ENCODE measurements at regions not wholly inside any gene's neighbourhood (a gene's known extent, or its start where the extent isn't known, plus 50 kb on each side); places are given as distances from the start of the nearest gene placed in this dataset.
"Not testable (repeated sequence)": the region's sequence is repeated elsewhere in the genome, so short reads cannot be mapped to it uniquely, and the experiment has no call there.

- DNase-seq (ENCODE audit: low read depth), result no peak
Observed at GRCh38 chr5:116947691-116948528, 373.3 kb upstream of the SEMA6A start.

DNA sequence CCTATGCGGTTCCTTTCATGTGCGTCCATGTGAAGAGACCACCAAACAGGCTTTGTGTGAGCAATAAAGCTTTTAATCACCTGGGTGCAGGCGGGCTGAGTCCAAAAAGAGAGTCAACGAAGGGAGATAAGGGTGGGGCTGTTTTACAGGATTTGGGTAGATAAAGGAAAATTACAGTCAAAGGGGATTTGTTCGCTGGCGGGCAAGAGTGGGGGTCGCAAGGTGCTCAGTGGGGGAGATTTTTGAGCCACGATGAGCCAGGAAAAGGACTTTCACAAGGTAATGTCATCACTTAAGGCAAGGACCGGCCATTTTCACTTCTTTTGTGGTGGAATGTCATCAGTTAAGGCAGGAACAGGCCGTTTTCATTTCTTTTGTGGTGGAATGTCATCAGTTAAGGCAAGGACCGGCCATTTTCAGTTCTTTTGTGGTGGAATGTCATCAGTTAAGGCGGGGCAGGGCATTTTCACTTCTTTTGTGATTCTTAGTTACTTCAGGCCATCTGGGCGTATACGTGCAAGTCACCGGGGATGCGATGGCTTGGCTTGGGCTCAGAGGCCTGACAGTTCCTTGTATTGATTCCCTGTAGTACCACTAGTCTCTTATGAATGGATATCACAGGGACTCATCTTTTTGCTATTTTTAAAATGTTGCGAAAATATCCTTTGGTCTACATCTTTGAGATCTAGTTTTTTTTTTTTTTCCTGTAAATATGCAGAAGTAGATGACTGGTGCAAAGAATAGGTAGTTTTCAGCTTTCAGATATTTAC lies 371.2 kb upstream of the SEMA6A start:
- DNase-seq (ENCODE audit: low read depth), result not testable (repeated sequence)

GRCh38 chr5:116944183-116944582 lies 369.6 kb upstream of the SEMA6A start:
- no peak for DNase-seq (ENCODE audit: low read depth)

DNA sequence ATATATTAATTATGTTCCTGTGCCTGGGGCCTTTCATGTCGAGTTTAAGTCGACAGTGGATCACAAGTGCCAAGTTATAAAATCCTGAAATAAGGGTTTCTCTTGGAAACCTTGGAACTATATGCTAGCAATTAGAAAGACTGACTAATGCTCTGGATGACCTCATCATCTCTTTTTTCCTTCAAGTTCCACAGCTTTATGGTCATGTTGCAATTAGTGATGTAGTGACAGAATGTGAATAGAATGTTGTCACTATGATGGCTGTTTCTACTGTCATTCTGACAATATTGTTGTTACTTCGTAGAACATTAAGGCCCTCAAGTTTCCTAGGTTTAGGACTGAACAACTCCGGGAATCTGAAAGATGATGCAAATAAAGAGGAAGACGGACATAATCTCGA lies 368.0 kb upstream of the SEMA6A start:
- DNase-seq (ENCODE audit: low read depth), result no peak

- no peak for DNase-seq (ENCODE audit: low read depth)
Observed at GRCh38 chr5:116939641-116940040, 365.0 kb upstream of the SEMA6A start.

DNA sequence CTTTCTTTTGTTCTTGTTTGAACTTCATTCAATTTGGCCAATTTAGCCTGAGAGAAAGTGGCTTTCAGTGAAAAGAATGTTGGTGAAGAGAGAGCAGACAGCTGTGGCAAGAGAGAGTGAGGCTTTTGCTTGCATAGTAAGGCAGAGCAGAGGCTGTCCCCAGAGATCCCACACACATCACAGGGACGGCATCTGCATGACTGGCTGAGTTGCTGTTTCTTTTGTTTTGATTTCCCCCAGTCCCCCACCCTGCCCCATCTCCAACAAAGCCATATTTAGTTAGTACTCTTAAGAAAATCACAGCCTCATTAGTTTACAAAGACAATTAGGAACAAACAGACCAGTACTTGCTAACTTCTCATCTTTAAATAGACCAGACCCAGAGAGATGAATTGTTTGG lies 363.9 kb upstream of the SEMA6A start:
- no peak for DNase-seq (ENCODE audit: low read depth)

GRCh38 chr5:116935561-116936162 lies 361.0 kb upstream of the SEMA6A start:
- DNase-seq (ENCODE audit: low read depth), result no peak

- no peak for DNase-seq (ENCODE audit: low read depth)
Observed at GRCh38 chr5:116930616-116931015, 356.0 kb upstream of the SEMA6A start.

DNA sequence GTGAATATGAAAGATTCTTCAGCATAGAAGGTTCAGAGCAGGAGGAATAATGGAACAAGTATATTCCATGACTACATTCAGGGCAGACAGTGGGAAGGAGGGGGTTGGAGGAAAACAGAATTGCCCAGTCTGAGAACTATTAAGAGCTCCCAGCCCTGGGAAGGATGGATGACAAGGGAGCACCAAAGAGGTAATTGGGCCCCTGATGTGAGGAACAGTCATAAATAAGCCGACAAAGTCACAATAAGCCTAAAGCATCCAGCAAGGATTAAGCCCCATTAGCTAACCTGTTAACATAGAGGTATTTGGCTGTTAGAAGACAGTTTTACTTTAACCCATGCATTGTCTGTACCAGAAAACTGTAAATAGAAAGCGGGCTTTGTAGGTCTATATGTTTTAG lies 348.7 kb upstream of the SEMA6A start:
- DNase-seq (ENCODE audit: low read depth), result no peak

GRCh38 chr5:116922532-116922931 lies 347.9 kb upstream of the SEMA6A start:
- DNase-seq (ENCODE audit: low read depth), result no peak

GRCh38 chr5:116914869-116915504 lies 340.4 kb upstream of the SEMA6A start:
- DNase-seq (ENCODE audit: low read depth), result no peak

DNA sequence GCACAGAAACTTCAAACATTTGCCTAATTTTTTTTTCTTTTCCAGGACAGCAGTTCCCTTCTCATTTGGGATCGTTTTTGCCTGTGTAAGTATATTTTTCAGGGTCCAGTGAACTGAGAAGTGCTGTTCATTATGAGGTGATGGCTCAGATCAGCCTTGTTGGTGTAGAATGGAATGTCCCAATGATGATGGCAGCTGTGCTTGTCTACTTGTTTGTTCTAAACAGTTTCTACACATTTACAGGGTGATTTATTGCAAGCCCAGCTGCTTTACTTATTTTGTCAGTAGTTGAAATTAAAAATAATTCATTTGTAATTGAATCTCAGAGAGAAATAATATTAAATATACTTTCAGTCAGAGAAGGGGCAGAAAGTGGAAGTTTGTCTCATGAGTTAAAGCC lies 337.6 kb upstream of the SEMA6A start:
- DNase-seq (ENCODE audit: low read depth), result no peak

DNA sequence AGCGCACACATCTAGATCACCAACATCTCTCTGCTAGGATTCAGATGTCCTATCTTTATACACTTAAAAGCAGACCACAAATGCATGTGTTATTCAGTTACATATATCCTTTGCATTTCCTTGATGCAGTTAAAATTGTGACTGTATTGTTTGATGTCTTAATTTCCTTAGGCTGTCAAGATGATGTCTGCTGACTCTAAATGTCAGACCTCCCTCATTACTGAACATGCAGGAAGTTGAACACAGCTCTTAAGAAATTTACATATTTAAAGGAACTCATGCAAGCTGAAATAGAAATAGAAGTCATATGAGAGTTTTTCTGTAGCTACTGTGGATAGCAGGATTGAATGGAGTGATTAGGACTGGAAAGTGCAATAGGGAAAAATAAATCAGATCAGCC lies 336.5 kb upstream of the SEMA6A start:
- no peak for DNase-seq (ENCODE audit: low read depth)

DNA sequence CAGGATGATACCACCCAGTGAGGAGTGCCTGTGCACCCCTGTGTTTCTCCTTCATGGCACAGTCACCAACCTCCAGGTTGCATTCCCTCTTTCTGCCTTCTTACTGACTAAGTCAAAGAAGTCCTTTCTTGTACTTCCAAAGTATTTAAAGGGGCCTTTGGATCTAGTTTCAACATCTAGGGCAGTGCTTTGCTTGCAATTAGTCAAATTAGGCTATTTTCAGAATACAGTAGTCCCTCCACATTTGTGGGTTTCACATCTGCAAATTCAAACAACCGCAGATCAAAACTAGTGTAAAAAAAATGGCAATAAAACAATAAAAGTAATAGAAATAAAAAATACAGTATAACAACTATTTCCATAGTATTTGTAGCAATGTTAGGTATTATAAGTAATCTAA lies 333.9 kb upstream of the SEMA6A start:
- no peak for DNase-seq (ENCODE audit: low read depth)

DNA sequence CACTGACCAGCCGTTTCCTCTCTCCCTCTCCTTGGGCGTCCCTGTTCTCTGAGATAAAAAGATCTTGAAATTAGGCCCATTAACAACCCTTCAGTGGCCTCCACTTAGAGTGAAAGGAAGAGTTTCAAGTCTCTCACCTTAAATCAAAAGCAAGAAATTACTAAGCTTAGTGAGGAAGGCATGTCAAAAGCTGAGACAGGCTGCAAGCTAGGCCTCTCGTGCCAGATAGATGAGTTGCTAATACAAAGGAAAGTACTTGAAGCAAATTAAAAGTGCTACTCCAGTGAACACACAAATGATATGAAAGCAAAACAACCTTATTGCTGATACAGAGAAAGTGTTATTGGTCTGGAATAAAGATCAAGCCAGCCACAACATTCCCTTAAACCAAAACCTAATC lies 331.3 kb upstream of the SEMA6A start:
- DNase-seq (ENCODE audit: low read depth), result no peak

GRCh38 chr5:116900793-116901192 lies 326.2 kb upstream of the SEMA6A start:
- DNase-seq (ENCODE audit: low read depth), result no peak

GRCh38 chr5:116898917-116899316 lies 324.3 kb upstream of the SEMA6A start:
- DNase-seq (ENCODE audit: low read depth), result no peak

DNA sequence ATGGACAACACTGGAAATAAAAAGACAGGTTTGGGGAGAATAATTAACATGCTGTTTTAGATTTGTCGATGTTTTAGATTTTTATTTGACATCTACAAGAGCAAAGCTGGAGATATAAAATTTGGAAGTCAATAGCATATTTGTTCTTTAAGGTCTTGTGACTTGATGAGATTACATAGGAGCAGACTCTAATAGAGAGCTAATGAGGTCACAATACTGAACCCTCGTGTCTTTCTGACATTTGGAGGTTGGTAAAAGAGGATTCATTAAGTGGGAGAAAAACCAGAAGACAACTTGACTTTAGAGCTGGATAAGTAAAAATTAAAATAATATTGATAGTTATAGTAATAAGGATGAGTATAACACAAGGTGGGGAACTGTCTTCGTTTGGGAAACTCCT lies 322.7 kb upstream of the SEMA6A start:
- no peak for DNase-seq (ENCODE audit: low read depth)

DNA sequence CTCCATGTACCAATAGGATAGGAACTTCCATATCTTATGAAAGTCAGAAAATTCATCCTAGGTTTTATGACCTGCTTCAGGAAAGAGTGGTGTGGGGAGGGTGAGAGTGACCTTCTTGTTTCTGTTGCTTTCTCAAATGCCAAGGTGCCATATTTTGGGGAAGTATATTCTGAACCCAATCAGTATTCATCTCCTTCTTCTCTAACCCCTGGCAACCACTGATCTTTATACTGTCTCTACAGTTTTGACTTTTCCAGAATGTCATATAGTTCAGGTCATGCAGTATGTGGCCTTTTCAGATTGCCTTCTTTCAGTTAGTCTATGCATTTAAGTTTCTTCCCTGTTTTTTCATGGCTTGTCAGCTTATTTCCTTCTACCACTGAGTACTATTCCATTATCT lies 321.4 kb upstream of the SEMA6A start:
- DNase-seq (ENCODE audit: low read depth), result no peak

DNA sequence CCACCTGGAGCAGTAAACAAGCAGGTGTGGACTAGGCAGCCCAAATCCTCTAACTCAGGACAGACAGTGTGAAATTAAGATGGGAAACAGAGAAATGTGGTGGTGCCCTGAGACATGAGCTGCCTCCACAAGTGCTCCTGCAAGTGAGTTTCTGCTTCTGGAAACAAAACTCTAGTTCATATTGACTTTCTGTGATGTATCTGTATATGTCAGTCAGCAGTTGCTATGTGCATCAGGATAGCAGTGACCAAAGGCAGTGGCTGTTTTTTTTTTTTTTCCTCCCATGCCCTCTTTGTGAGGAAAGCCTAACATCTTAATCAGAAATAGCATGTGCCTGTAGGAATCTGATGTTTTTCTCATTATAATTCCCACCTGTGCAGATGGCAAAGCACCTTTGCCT lies 318.4 kb upstream of the SEMA6A start:
- DNase-seq (ENCODE audit: low read depth), result no peak

- DNase-seq (ENCODE audit: low read depth), result no peak
Observed at GRCh38 chr5:116887104-116887503, 312.5 kb upstream of the SEMA6A start.

DNA sequence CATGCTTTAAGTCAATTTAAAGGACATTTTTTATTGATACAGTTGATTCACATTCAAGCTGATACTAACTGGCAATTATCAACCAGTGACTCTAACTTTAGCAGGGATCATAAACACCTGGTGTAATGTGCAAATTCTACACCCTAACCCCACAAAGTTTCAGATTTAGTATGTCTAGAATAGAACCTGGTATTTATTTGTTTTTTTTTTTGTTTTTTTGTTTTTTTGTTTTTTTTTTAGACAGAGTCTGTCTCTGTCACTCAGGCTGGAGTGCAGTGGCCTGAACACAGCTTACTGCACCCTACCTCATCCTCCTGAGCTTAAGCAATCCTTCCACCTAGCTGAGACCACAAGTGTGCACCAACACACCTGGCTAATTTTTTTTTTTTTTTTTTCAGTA lies 311.2 kb upstream of the SEMA6A start:
- no peak for DNase-seq (ENCODE audit: low read depth)

- DNase-seq (ENCODE audit: low read depth), result no peak
Observed at GRCh38 chr5:116883875-116884274, 309.3 kb upstream of the SEMA6A start.
